ENCODE measurements at regions not wholly inside any gene's neighbourhood (a gene's known extent, or its start where the extent isn't known, plus 50 kb on each side); places are given as distances from the start of the nearest gene placed in this dataset.

GRCh38 chr1:60573726-60574409 is 500.3 kb upstream of the C1orf87 start:
- no peak overlapping the region for H3K4me3 ChIP-seq (ENCODE audit: low read depth, low read length)
- no peak for DNase-seq (ENCODE audit: low read depth)
- TF ChIP-seq CTCF (IDR thresholded peaks at IDR 0.05; ENCODE audit: control insufficient read depth, extremely low read depth, insufficient read depth): no peak

DNA sequence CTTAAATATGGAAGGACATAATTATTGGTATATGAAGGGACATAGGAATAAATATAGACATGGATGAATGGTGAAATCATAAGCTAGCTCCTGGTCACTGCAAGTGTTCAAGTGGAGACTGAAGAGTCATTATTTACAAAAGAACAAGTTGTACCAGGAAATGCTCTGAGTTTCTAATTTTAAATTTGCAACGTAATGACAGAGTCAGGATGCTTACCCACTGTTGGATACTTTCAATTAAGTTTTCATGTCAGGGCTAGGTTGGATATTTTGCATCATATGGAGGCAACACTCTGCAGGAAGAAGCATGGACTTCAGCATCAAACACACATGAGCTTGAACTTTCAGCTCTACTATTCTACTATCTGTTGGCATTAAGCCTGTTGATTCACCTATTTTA is 499.6 kb upstream of the C1orf87 start:
- no peak overlapping the region for H3K4me3 ChIP-seq (ENCODE audit: low read depth, low read length)
- no peak for TF ChIP-seq CTCF (IDR thresholded peaks at IDR 0.05; ENCODE audit: control insufficient read depth, extremely low read depth, insufficient read depth)
- peak; percentile 85 for DNase-seq (ENCODE audit: low read depth)

DNA sequence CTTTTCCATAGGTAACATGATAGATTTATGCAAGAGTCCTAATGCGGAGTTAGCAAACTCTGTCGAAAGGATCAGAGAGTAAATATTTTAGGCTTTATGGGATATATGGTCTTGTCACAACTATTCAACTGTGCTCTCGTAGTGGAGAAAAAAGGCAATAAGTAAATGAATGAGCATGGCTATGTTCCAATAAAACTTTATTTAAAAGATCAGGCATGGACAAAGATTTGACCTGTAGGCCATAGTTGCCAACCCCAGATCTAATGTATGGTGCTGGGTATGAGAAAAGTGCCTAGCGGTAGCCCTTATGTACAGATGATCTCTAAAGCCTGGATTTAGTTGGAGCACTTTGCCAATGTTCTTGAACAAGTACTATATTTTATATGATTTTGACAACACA is 498.8 kb upstream of the C1orf87 start:
- TF ChIP-seq CTCF (IDR thresholded peaks at IDR 0.05; ENCODE audit: control insufficient read depth, extremely low read depth, insufficient read depth): no peak
- no peak for DNase-seq (ENCODE audit: low read depth)
- no peak overlapping the region for H3K4me3 ChIP-seq (ENCODE audit: low read depth, low read length)

- DNase-seq (ENCODE audit: low read depth): no peak
- no peak for TF ChIP-seq CTCF (IDR thresholded peaks at IDR 0.05; ENCODE audit: control insufficient read depth, extremely low read depth, insufficient read depth)
- H3K4me3 ChIP-seq (ENCODE audit: low read depth, low read length): no peak overlapping the region
Observed at GRCh38 chr1:60571811-60572210, 498.2 kb upstream of the C1orf87 start.

GRCh38 chr1:60569189-60569588 is 495.6 kb upstream of the C1orf87 start:
- no peak overlapping the region for H3K4me3 ChIP-seq (ENCODE audit: low read depth, low read length)
- DNase-seq (ENCODE audit: low read depth): no peak
- no peak for TF ChIP-seq CTCF (IDR thresholded peaks at IDR 0.05; ENCODE audit: control insufficient read depth, extremely low read depth, insufficient read depth)

GRCh38 chr1:60567256-60567655 is 493.7 kb upstream of the C1orf87 start:
- no peak for TF ChIP-seq CTCF (IDR thresholded peaks at IDR 0.05; ENCODE audit: control insufficient read depth, extremely low read depth, insufficient read depth)
- DNase-seq (ENCODE audit: low read depth): no peak
- no peak overlapping the region for H3K4me3 ChIP-seq (ENCODE audit: low read depth, low read length)
